ENCODE measurements at regions not wholly inside any gene's neighbourhood (a gene's known extent, or its start where the extent isn't known, plus 50 kb on each side); places are given as distances from the start of the nearest gene placed in this dataset.

DNA sequence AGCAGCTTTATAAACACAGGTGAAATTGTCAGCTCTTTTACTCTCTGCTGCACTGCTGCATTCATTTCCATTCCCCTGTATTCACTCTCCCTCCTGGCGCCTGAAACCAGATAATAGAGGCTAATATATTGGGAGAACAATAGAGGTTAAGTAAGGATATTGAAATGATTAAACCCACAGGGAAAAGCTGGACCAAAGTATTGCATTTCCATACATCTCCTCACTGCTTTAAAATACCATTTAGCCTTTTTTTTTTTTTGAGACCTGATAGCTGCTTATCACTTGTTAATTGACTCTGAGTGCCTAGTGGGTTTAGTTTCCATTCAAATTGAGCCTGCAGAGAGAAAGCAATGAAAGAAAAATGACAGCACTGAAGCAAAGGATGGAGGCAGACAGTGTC is 540.5 kb upstream of the IMPG1 start:
- no peak for DNase-seq (ENCODE audit: low read depth in 1 of 2, low spot score in 1 of 2)
- no peak overlapping the region for H3K27ac ChIP-seq (replicated peaks)
- no peak for TF ChIP-seq SPI1 (IDR thresholded peaks at IDR 0.05; ENCODE audit: borderline replicate concordance, low read depth)
- TF ChIP-seq POLR2AphosphoS5 (IDR thresholded peaks at IDR 0.05; ENCODE audit: low read depth): no peak
- no peak for TF ChIP-seq GABPA (IDR thresholded peaks at IDR 0.05; ENCODE audit: low read depth)
- TF ChIP-seq, protein P1, sequence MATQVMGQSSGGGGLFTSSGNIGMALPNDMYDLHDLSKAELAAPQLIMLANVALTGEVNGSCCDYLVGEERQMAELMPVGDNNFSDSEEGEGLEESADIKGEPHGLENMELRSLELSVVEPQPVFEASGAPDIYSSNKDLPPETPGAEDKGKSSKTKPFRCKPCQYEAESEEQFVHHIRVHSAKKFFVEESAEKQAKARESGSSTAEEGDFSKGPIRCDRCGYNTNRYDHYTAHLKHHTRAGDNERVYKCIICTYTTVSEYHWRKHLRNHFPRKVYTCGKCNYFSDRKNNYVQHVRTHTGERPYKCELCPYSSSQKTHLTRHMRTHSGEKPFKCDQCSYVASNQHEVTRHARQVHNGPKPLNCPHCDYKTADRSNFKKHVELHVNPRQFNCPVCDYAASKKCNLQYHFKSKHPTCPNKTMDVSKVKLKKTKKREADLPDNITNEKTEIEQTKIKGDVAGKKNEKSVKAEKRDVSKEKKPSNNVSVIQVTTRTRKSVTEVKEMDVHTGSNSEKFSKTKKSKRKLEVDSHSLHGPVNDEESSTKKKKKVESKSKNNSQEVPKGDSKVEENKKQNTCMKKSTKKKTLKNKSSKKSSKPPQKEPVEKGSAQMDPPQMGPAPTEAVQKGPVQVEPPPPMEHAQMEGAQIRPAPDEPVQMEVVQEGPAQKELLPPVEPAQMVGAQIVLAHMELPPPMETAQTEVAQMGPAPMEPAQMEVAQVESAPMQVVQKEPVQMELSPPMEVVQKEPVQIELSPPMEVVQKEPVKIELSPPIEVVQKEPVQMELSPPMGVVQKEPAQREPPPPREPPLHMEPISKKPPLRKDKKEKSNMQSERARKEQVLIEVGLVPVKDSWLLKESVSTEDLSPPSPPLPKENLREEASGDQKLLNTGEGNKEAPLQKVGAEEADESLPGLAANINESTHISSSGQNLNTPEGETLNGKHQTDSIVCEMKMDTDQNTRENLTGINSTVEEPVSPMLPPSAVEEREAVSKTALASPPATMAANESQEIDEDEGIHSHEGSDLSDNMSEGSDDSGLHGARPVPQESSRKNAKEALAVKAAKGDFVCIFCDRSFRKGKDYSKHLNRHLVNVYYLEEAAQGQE (IDR thresholded peaks at IDR 0.05; ENCODE audit: insufficient replicate concordance, low read depth): no peak
- no peak overlapping the region for H3K4me3 ChIP-seq (replicated peaks; ENCODE audit: insufficient read depth, low read length)
- H3K27me3 ChIP-seq (ENCODE audit: insufficient read depth, poor library complexity, severe bottlenecking): no peaks in the 10 kb centered on the region

DNA sequence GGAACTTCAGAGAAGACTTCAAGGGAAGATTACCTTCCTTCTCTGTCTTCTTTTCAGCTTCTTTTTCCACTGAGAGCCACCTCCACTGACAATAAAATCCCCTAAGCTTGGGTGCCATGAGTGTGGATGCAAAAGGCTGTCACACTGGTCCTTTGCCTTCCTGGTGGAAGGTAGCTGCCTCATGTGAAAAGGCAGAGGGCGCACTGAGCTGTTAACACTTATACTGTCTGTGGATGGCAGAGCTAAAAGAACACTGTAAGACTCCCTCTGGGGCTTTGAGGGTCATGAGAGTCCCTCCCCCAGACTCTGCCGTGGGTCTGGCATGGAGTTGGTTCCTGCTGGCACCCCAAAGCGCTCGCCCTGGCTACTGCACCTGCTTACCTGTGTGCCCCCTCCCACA is 536.7 kb upstream of the IMPG1 start:
- TF ChIP-seq SPI1 (IDR thresholded peaks at IDR 0.05; ENCODE audit: borderline replicate concordance, low read depth) (no peak), GABPA (IDR thresholded peaks at IDR 0.05; ENCODE audit: low read depth) (no peak)
- TF ChIP-seq, protein P1 (IDR thresholded peaks at IDR 0.05; ENCODE audit: insufficient replicate concordance, low read depth): no peak
- H3K27me3 ChIP-seq (ENCODE audit: insufficient read depth, poor library complexity, severe bottlenecking): no peaks in the 10 kb centered on the region
- no peak overlapping the region for H3K27ac ChIP-seq (replicated peaks)
- DNase-seq (ENCODE audit: low read depth in 1 of 2, low spot score in 1 of 2): no peak
- no peak overlapping the region for H3K4me3 ChIP-seq (replicated peaks; ENCODE audit: insufficient read depth, low read length)

DNA sequence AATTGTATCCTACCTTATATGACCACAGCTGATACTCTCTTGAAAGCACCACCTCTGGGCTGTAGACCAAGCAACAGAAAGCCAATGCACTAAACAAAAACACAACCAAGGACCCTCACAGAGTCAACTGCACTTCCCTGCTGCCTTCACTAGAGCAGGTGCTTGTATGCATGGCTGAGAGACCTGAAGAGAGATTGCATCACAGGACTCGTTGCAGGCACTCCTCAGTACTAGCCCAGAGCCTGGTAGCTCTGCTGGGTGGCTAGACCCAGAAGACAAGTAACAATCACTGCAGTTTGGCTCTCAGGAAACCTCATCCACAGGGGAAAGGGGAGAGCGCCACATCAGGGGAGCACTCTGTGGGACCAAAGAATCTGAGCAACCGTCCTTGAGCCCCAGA is 521.6 kb upstream of the IMPG1 start:
- H3K27ac ChIP-seq (replicated peaks): no peak overlapping the region
- H3K4me3 ChIP-seq (replicated peaks; ENCODE audit: insufficient read depth, low read length): no peak overlapping the region
- TF ChIP-seq, protein P1 (IDR thresholded peaks at IDR 0.05; ENCODE audit: insufficient replicate concordance, low read depth): no peak
- TF ChIP-seq POLR2AphosphoS5 (IDR thresholded peaks at IDR 0.05; ENCODE audit: low read depth) (no peak), GABPA (IDR thresholded peaks at IDR 0.05; ENCODE audit: low read depth) (no peak), SPI1 (IDR thresholded peaks at IDR 0.05; ENCODE audit: borderline replicate concordance, low read depth) (no peak)
- TF ChIP-seq, protein P2, sequence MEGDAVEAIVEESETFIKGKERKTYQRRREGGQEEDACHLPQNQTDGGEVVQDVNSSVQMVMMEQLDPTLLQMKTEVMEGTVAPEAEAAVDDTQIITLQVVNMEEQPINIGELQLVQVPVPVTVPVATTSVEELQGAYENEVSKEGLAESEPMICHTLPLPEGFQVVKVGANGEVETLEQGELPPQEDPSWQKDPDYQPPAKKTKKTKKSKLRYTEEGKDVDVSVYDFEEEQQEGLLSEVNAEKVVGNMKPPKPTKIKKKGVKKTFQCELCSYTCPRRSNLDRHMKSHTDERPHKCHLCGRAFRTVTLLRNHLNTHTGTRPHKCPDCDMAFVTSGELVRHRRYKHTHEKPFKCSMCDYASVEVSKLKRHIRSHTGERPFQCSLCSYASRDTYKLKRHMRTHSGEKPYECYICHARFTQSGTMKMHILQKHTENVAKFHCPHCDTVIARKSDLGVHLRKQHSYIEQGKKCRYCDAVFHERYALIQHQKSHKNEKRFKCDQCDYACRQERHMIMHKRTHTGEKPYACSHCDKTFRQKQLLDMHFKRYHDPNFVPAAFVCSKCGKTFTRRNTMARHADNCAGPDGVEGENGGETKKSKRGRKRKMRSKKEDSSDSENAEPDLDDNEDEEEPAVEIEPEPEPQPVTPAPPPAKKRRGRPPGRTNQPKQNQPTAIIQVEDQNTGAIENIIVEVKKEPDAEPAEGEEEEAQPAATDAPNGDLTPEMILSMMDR (IDR thresholded peaks at IDR 0.05; ENCODE audit: insufficient read depth, low read length): no peak
- no peaks in the 10 kb centered on the region for H3K27me3 ChIP-seq (ENCODE audit: insufficient read depth, poor library complexity, severe bottlenecking)
- no peak for DNase-seq (ENCODE audit: low read depth in 1 of 2, low spot score in 1 of 2)

DNA sequence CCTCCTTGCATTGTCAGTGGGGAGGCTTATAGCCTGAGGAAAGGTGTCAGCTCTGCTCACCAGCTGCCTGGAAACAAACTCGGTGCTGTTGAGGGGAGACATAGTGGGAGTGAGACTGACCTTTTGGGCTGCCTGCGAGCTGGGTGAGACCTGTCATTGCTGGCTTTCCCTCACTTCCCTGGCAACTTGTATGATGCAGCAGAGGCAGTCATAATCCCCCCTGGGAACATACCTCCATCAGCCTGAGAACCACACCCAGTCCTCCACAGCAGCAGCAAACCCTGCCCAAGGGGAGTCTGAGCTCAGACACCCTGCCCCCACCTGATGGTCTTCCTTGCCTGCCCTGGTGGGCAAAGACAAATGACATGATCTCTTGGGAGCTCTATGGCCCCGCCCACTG is 521.2 kb upstream of the IMPG1 start:
- Histone ChIP-seq H3K27me3 (ENCODE audit: insufficient read depth, poor library complexity, severe bottlenecking) (no peaks in the 10 kb centered on the region), H3K27ac (replicated peaks) (no peak overlapping the region), H3K4me3 (replicated peaks; ENCODE audit: insufficient read depth, low read length) (no peak overlapping the region)
- DNase-seq (ENCODE audit: low read depth in 1 of 2, low spot score in 1 of 2): no peak
- TF ChIP-seq, protein P1 (IDR thresholded peaks at IDR 0.05; ENCODE audit: insufficient replicate concordance, low read depth): no peak
- TF ChIP-seq POLR2AphosphoS5 (IDR thresholded peaks at IDR 0.05; ENCODE audit: low read depth): no peak
- no peak for TF ChIP-seq SPI1 (IDR thresholded peaks at IDR 0.05; ENCODE audit: borderline replicate concordance, low read depth)
- no peak for TF ChIP-seq GABPA (IDR thresholded peaks at IDR 0.05; ENCODE audit: low read depth)
- TF ChIP-seq, protein P2 (IDR thresholded peaks at IDR 0.05; ENCODE audit: insufficient read depth, low read length): no peak

All from HL-60 (cell line).